ENCODE measurements at regions not wholly inside any gene's neighbourhood (a gene's known extent, or its start where the extent isn't known, plus 50 kb on each side); places are given as distances from the start of the nearest gene placed in this dataset.
"Not testable (repeated sequence)": the region's sequence is repeated elsewhere in the genome, so short reads cannot be mapped to it uniquely, and the experiment has no call there.

GRCh38 chr3:67064105-67064504 lies 66.0 kb downstream of the KBTBD8 start:
- ChIA-PET POLR2A (no interaction called here), CTCF (no interaction called here)

- POLR2A ChIA-PET = no interaction called here
- CTCF ChIA-PET = no interaction called here
Observed at GRCh38 chr3:67067251-67067650, 69.1 kb downstream of the KBTBD8 start.

- CTCF ChIA-PET, POLR2A ChIA-PET: not testable (repeated sequence)
Observed at GRCh38 chr3:67072640-67073039, 74.5 kb downstream of the KBTBD8 start.

DNA sequence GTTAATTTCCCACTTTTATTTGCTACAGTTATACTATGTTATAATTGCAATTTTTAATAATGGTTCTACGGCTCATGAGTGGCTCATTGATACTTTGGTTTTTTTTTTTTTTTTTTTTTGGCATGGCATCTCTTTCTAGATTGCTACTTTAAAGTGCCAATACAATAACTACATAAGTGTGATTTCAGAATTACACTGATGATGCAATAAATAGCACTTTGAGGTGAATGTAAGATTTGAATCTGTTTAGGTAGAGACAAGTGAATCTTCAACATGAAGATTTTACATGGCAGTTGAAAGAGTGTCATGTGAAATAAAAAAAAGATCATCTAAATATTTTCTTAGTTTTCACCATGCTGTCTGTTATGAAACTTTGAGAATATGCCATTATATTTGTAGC lies 75.7 kb downstream of the KBTBD8 start:
- ChIA-PET CTCF (no interaction called here), POLR2A (no interaction called here)

DNA sequence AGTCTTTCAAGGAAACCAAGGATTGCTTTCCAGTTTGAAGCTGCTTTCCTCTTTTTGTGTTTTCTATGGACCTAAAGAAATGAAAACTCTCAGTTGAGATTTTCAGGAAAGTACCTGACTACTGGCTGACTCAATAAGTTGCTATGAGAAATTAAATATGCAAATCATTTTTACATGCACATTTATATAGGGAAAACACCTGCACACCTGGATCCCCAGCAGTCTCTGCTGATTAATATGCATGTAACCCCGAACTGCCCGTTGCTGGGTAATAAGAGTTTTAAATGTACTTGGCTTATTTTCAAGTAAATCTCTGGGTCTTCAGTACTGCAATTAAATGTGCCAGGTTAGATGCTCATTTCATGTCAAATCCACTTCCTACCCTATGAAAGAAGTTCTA lies 77.2 kb downstream of the KBTBD8 start:
- POLR2A ChIA-PET = no interaction called here
- CTCF ChIA-PET = no interaction called here

- ChIA-PET POLR2A (no interaction called here), CTCF (no interaction called here)
Observed at GRCh38 chr3:67076607-67077006, 78.5 kb downstream of the KBTBD8 start.

- POLR2A ChIA-PET = no interaction called here
- CTCF ChIA-PET = no interaction called here
Observed at GRCh38 chr3:67077656-67078055, 79.5 kb downstream of the KBTBD8 start.

DNA sequence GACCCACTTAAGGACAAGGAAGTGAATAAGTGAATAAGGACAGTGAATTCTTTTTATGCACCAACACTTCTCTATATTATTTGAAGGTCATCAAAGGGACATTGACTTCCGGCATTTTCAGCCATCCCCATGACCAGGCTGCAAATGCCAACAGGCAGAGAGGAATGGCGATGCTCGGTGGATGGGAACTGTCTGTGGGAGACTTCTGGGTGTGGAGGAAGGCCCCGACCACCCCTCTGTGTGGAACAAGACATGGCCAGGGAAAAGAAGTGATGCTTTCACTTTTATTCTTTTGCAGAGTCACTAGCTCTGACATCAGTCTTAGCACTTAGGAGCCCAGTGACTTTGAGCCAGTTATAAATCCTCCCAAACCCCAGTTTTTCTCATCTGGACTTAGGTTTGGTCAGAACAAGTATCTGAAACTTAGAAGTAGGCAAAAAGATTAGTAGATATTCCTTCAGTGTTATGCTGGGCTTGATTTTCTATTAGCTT lies 84.5 kb downstream of the KBTBD8 start:
- ChIA-PET CTCF (interaction anchor here (1.9 kb wide), 1 partner anchor 32 kb away, joined by 5 read pairs; no protein-coding TSS in a partner anchor), POLR2A (no interaction called here)

DNA sequence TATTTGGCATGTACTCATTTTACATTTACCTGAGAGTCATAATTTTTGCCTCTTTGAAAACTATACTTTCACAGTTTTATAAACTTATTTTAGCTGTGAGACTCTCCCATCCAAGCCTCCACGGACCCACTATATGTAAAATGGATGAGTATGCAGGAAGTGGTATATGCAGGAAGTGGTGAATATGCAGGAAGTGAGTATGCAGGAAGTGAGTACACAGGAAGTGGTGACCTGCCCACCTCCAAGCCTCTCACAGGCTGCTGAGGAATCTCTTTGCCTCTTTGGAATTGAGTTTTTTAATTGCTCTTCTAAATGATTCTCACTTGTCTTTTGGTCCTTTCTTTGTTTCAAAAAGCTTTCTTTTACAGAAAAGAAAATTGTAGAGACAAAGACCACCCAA lies 85.2 kb downstream of the KBTBD8 start:
- CTCF ChIA-PET = interaction anchor here (1.9 kb wide), 1 partner anchor 31 kb away, joined by 5 read pairs; no protein-coding TSS in a partner anchor
- POLR2A ChIA-PET = no interaction called here

DNA sequence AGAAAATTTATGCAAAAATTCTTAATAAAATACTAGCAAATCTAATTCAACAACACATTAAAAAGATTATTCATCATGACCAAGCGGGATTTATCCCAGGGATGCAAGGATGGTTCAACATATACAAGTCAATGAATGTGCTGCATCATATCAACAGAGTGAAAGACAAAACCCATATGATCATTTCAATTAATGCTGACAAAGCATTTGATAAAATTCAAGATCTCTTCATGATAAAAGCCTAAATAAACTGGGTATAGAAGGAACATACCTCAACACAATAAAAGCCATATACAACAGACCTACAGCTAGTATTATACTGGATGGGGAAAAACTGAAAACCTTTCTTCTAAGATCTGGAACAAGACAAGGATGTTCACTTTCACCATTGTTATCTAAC lies 89.7 kb downstream of the KBTBD8 start:
- ChIA-PET CTCF (no interaction called here), POLR2A (no interaction called here)

DNA sequence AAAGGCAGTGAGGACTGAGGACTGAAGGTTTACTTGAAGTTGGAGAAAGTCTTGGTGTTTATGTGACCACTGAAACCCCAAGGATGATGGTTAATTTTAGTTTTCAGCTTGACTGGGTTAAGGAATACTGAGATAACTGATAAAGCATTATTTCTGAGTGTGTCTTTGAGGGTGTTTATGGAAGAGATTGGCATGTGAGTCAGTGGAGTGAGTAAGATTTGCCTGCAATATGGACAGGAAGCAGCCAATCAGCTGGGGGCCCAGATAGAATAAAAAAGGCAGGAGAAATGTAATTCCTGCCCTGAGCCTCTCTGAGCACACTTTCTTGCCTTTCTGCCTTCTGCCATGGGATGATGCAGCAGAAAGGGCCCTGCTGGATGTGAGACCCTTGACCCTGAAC lies 92.4 kb downstream of the KBTBD8 start:
- CTCF ChIA-PET = no interaction called here

DNA sequence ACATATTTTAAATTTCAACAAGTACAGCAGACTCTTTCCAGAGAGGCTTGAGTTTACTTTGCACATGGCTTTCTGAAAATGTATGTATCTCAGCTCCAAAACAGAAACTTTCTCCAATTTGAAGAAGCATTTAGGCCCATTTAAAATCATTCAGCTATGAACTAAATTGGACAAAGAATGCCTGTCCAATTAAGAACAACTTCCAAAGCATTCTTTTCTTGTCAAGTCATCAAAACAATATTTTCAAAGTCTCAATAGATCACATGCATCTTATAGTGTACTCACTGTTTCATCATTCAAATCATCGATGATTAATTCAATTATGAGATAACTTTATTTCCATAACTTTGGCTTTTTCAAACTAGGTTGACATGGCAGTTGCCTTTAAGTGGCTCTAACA lies 95.2 kb downstream of the KBTBD8 start:
- CTCF ChIA-PET = no interaction called here
- POLR2A ChIA-PET = no interaction called here

More for the DNA sequence above, 92.4 kb downstream of the KBTBD8 start:
- POLR2A ChIA-PET = no interaction called here

DNA sequence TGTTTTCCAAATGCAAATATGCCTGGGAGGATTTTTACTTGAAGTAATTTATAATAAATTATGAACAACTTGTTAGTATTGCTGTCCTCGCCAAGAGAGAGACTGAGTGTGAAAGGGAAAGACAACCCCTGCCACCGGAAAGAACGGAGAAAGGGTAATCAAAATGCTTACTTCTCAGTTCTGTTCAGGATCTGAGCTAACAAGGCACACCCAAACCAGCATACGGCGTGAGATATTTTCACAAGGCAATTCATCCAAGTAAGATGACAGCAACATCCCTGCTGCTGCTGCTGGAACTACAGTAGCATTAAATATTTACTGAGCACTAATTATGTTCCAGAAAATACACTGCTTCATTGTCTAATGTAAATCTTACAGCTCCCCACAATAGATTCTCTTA lies 96.1 kb downstream of the KBTBD8 start:
- POLR2A ChIA-PET = no interaction called here
- CTCF ChIA-PET = interaction anchor here (1.0 kb wide), 1 partner anchor 13 kb away, joined by 4 read pairs; no protein-coding TSS in a partner anchor

DNA sequence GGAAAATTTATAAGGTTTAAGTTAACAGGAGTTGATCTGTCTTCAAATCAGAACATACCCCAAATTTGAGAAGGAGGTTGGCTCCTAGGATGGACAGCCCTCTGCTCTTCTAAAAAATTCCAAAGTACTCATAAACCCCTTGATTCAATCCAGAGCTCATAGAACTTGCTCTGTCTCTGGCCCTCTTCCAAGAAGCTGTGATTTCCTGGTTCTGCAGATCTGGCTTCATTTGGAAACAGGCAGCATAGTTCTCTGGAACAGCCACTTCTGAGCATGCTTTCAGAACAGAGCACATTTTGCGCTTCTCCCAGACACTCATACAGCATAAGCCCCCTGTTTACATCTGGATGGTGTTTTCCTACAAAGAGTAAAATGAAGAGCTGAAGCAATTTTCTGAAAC lies 96.7 kb downstream of the KBTBD8 start:
- POLR2A ChIA-PET = no interaction called here
- CTCF ChIA-PET = interaction anchor here (1.0 kb wide), 1 partner anchor 12 kb away, joined by 4 read pairs; no protein-coding TSS in a partner anchor

- ChIA-PET CTCF (interaction anchor here (1.7 kb wide), 1 partner anchor 9 kb away, joined by 4 read pairs; no protein-coding TSS in a partner anchor), POLR2A (no interaction called here)
Observed at GRCh38 chr3:67104388-67104787, 106.3 kb downstream of the KBTBD8 start.

DNA sequence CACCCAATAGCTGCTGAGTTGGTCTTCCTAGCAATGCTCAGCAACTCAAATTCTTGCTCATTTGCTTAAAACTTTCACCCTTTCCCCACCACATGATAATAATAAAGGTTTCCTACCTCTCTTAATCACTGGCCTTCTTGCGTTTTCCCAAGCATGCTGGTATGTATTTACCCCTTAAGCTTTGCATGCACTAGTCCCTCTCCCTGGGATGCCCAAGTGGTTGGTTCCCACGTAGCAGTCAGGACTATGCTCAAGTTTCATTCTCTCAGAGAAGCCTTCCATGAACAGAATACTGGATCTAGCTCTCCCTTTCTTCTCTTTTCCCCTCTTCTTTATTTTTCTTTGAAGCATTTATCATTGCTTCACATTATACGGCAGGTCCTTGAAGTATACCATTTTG lies 108.8 kb downstream of the KBTBD8 start:
- ChIA-PET CTCF (interaction anchor here (1.0 kb wide), 1 partner anchor 12 kb away, joined by 4 read pairs; no protein-coding TSS in a partner anchor), POLR2A (no interaction called here)

DNA sequence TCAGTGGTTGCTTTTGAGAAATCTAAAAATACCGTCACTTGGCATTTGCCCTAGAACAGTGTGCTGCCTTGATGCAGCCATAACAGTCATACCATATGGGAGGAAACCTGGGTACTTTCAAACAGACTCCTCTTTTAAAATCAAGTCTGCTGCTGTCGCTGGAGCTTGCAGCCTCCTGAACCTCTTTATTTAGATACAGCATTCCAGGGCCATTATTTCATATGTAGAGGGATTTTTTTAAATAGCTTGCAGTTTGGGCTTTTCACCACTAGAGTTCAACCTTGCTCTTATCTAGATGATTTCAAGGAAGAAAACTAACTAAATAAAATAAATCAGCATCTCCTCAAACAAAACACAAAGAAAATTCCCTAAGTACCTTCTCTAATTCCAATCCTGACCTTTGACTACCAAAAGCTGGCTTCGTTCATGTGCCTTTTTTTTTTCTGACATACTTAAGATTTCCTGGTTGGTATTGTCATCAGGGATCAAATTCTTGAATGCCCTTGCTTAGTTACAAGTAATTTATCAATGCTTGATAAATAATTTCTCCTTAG lies 111.6 kb downstream of the KBTBD8 start:
- ChIA-PET POLR2A (no interaction called here), CTCF (interaction anchor here (0.7 to 1.5 kb wide), 5 partner anchors 89 to 681 kb away, joined by 3 to 6 read pairs (median 3); no protein-coding TSS in a partner anchor)

DNA sequence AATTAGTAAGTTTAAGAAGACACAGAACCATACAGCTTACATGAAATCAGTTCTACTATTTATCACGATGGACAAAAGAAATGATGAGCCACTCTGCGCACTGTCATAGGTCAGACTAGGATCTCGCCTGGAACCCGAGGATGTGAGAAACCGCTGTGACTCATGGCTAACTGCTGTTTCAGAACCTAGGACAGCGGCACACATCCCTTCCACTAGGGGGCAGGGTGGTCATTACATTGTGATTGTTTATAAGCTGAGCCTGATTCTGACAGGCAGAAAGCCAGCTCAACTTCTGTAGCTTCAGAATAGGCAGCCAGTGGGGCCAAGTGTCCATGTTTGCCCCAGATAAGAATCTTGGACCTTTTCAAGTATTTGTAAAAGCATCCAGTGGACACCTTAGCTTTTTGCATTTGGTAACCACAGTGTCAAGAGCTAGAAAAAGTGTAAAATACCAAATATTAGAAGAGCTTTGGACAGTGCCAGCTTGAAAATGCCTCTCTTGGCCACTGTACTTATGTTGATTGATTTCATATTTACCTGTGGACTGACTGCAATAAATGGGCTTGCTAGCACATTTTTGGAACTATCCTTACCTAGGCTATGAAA lies 115.8 kb downstream of the KBTBD8 start:
- ChIA-PET POLR2A (no interaction called here), CTCF (interaction anchor here (0.7 to 1.9 kb wide), 6 partner anchors 10 to 677 kb away, joined by 3 to 8 read pairs (median 4); no protein-coding TSS in a partner anchor)

DNA sequence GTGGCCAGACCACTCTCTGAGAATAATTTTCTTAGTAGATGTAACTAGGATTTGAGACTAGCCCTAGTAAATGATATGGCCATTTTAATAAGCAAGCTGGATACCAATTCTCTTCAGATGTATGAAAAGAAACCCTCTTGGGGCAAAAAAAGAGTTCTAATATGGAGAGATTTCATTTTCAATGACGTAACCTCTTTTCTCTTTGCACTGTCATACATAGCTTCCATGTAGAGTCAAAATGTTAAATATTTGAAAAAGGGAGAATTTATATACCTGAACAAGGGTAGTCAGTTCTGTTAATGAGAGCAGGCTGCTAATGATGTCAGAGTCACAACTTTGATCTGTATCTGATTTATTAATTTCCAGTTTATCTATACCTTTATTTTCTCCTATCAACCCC lies 120.0 kb downstream of the KBTBD8 start:
- ChIA-PET CTCF (no interaction called here), POLR2A (no interaction called here)

- CTCF ChIA-PET = no interaction called here
- POLR2A ChIA-PET = no interaction called here
Observed at GRCh38 chr3:67118635-67119034, 120.5 kb downstream of the KBTBD8 start.

GRCh38 chr3:67123914-67124313 lies 125.8 kb downstream of the KBTBD8 start:
- ChIA-PET POLR2A (no interaction called here), CTCF (no interaction called here)

GRCh38 chr3:67127254-67127653 lies 129.1 kb downstream of the KBTBD8 start:
- ChIA-PET POLR2A (no interaction called here), CTCF (no interaction called here)

Data from activated CD8-positive, alpha-beta memory T cell treated with anti-CD3 and anti-CD28 coated beads for 36 hours (primary cell).